ENCODE measurements at regions not wholly inside any gene's neighbourhood (a gene's known extent, or its start where the extent isn't known, plus 50 kb on each side); places are given as distances from the start of the nearest gene placed in this dataset.

DNA sequence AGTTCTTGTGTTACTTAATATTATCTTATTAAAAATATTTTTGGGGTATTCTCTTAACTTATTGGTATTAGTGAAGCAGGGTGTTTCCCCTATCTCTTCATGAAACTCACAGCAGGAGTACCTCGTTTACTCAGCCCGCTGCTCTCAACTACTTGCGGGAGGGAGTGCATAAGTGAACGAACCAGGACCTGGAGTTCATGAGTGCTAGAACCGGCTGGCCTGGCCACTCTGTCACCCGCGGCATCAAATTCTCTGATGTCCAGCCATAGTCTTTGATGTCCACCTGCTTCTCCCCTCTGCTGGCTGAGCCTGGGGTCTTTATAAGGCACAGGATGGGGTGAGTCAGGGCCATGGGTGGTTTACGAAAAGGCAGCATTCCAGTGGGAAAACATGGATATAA, 216.7 kb upstream of the ANO5 start:
- TF ChIP-seq, protein P1, sequence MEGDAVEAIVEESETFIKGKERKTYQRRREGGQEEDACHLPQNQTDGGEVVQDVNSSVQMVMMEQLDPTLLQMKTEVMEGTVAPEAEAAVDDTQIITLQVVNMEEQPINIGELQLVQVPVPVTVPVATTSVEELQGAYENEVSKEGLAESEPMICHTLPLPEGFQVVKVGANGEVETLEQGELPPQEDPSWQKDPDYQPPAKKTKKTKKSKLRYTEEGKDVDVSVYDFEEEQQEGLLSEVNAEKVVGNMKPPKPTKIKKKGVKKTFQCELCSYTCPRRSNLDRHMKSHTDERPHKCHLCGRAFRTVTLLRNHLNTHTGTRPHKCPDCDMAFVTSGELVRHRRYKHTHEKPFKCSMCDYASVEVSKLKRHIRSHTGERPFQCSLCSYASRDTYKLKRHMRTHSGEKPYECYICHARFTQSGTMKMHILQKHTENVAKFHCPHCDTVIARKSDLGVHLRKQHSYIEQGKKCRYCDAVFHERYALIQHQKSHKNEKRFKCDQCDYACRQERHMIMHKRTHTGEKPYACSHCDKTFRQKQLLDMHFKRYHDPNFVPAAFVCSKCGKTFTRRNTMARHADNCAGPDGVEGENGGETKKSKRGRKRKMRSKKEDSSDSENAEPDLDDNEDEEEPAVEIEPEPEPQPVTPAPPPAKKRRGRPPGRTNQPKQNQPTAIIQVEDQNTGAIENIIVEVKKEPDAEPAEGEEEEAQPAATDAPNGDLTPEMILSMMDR (IDR thresholded peaks at IDR 0.05), result no peak
- TF ChIP-seq EP300 (IDR thresholded peaks at IDR 0.05) (no peak), POLR2AphosphoS5 (IDR thresholded peaks at IDR 0.05) (no peak), POLR2A (IDR thresholded peaks at IDR 0.05) (no peak)

All from stomach (tissue), 4 donors.